ENCODE measurements at regions not wholly inside any gene's neighbourhood (a gene's known extent, or its start where the extent isn't known, plus 50 kb on each side); places are given as distances from the start of the nearest gene placed in this dataset.

- no peak for FAIRE-seq
Observed at GRCh38 chr3:23748398-23749110, 57.2 kb upstream of the UBE2E1 start.

- FAIRE-seq: no peak
Observed at GRCh38 chr3:23749609-23750008, 56.1 kb upstream of the UBE2E1 start.

- no peak for FAIRE-seq
Observed at GRCh38 chr3:23750573-23751210, 55.1 kb upstream of the UBE2E1 start.

GRCh38 chr3:23751212-23751723 lies 54.5 kb upstream of the UBE2E1 start:
- FAIRE-seq: no peak

- no peak for FAIRE-seq
Observed at GRCh38 chr3:23752126-23752525, 53.6 kb upstream of the UBE2E1 start.

GRCh38 chr3:23754215-23754614 lies 51.5 kb upstream of the UBE2E1 start:
- no peak for FAIRE-seq
